ENCODE measurements at regions not wholly inside any gene's neighbourhood (a gene's known extent, or its start where the extent isn't known, plus 50 kb on each side); places are given as distances from the start of the nearest gene placed in this dataset.

GRCh38 chr16:65661558-65661957, 539.7 kb upstream of the CDH11 start:
- no peak for DNase-seq

DNA sequence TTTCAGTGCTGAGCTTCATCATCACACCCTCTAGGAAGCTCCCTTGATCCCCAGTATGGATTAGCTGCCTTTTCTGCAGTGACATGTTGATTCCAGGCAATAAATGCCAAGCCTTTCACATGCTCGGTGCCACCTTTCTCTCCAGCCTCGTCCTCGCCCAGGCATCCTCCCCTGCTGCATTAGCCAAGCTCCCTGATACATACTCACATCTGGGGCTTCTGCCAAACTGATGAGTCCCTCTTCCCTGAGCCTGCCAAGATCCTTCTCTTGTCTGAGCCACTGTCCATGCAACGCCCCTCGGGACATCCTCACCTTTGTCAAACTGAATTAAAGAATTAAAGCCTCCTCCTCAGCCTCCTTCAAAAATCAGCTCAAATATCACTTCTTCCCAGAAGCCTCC, 538.5 kb upstream of the CDH11 start:
- DNase-seq = no peak

GRCh38 chr16:65659758-65660157, 537.9 kb upstream of the CDH11 start:
- DNase-seq = no peak

DNA sequence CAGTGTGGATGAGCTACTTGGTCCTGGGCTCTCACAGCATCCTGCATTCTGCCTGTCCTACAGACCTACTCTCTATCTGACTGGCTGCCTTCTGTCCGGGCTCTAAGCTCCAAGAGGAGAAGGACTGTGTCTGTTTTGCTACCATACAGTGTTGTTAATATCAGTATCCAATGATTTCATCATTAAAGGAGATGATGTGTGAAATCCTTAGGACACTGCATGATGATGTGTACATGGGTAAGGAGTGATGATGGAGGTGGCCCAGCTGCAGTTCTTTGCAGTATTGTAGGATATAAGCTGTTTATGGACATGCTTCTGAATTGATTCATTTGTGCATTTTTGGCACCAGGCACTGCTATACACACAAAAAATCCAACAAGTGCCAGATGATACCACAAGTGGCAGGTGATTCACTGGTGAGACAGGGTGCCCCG, 536.9 kb upstream of the CDH11 start:
- no peak for DNase-seq

- peak in 1 of 56 donors; percentile 6 for DNase-seq
Observed at GRCh38 chr16:65658349-65658748, 536.5 kb upstream of the CDH11 start.

DNA sequence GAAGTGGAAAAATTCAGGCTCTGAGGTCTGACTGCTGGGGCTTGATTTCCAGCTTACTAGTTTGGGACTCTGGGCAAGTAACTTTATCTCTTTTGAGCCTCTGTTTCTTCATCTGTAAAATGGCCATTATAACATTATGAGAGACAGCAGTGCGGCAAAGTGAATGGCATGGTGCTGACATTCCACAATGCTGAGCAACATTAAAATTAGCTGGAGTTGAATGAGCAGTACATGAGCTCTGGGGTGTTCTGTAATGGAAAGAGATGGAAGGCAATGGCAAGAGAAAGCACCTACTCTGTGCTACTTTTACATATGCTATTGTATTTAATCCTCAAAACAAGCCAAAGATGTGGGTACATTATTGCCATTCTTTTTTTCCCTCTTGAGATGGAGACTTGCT, 535.7 kb upstream of the CDH11 start:
- DNase-seq = no peak

DNA sequence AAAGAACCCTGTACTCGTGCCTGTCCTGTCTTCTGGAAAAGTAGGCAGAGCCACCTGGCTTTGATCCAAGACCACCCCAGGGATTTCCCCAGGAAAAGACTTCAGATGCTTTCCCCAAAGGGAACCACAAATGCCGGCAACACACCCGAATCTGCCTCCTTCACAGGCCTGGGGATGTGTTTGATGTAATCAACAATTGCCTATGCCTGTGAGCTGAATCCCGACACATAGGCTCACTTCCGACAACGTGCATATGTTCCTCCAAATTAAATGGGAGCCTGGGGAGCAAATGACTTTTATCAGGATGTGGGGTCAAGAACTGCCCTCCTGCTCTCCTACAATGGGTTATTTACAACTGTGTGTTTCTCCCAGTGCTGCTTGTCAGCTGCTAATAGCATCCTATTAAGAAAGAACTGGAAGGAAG, 535.2 kb upstream of the CDH11 start:
- DNase-seq = no peak

GRCh38 chr16:65655802-65656201, 533.9 kb upstream of the CDH11 start:
- no peak for DNase-seq

GRCh38 chr16:65648101-65648500, 526.2 kb upstream of the CDH11 start:
- DNase-seq = no peak

DNA sequence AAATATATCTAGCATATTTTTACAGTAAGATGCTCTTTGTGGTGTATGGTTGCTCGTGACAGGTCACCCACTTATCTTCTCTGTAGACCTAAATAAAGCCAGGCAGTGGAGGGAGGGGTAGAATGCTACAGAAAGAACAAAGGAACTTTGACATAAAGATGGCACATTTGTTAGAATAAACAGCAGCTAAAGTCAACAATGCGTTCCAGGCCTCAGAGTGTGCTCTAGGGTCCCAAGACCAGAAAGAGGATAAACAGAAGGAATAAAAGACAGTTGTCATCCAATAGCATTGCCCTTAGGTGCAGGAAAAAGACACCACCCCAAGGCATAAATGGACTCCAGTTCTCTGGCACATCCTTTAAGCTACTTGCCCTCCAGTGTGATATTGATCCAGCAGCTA, 523.0 kb upstream of the CDH11 start:
- DNase-seq = no peak

DNA sequence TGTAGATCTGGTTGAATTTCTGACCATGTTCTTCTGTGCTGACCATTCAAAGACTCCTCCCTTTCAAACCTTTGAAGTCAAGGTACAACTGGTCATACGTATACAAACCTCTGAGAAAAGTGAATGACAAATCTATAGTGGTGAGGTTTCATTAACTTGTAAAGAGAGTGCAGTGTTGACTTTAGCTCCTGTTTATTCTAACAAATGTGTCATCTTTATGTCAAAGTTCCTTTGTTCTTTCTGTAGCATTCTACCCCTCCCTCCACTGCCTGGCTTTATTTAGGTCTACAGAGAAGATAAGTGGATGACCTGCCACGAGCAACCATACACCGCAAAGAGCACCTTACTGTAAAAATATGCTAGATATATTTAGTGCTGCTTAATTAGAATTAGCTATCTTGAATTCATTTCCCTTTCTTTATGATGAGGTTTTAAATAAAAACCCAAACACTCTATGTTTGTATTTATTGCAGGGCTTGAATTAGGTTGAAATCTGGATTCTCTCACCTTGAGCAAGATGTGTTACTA, 520.0 kb upstream of the CDH11 start:
- DNase-seq = no peak

DNA sequence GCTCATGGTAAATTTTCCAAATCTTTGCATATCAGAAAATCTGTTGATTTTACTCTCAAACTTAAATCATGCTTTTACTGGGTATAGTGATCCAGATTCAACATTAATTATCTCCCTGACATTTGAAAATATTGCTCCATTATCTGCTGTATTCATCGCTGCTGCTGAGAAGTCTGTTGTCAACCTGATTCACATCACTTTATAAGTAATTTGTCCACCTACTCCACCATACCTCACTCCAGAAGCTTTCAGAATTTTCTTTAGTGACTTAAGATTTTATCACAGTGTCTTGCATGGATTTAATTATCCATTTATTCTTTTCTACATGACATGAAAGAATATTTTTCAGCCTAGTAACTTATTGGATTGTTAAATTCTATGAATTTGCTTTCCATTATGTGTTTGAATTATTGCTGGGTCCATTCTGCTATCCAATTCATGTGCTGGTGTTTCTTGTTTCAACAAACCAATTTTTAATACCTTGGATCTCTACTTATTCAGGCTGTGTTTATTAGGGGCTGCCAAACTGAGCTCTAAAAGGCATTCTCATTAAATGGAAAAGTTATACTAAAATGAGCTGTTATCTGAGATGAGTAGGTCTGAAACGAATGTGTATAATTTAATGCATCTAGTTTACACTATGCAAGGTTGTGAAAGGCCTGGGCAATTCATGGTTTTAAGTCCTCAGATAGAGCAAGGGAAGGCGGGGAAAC, 519.3 kb upstream of the CDH11 start:
- no peak for DNase-seq

DNA sequence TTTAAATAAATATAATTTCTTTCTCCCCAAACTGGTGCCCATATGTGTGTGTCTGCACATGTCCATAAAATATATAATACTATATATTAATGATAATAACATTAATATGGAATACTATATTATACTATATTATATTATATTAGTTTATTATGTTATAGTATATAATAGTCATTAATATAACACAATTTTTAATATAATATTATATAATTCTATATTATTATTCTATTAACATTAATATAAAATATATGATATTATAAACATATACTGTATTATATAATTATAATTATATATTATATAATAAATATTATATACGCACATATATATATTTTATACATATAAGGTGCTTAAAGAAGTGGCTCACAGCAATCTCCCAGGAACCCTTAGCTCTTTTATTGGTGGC, 513.0 kb upstream of the CDH11 start:
- no peak for DNase-seq

- no peak for DNase-seq
Observed at GRCh38 chr16:65634291-65634690, 512.4 kb upstream of the CDH11 start.

DNA sequence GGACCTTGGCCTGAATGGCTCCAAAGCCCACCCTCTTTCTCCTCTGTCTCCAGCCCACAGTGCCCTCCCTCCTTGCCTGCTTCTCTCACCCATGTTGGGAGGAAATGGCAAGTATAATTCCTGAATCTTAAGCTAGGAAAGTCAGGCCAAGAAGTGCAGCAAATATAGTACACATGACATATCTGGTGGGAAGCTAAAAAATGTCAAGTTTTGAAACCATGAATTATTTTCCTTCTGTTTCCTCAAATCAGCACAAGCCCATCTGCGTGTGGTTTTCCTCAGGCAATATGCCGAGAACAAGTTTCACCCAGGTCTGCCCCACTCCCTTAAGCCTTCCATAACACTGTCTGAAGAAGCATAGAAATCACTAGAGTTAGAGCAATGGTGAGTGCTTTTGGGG, 502.8 kb upstream of the CDH11 start:
- DNase-seq = no peak

DNA sequence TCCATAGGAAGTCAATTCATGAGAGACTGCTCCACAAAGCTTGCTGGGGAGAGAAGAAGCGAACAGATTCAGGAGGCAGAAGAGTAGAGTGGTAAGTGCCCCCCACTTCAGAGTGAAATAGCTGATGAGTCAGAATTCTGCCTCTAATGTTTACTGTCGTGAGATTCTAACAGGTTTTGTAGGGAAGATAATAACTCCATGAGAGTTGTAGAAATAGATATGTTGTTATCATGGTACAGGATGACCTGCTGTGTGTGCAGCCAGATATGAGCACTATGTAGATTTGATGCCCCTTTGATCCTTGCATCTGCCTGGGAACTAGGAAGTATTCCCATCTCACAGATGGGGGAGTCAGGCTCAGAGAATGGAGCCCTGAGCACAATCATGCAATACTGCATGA, 502.4 kb upstream of the CDH11 start:
- no peak for DNase-seq

DNA sequence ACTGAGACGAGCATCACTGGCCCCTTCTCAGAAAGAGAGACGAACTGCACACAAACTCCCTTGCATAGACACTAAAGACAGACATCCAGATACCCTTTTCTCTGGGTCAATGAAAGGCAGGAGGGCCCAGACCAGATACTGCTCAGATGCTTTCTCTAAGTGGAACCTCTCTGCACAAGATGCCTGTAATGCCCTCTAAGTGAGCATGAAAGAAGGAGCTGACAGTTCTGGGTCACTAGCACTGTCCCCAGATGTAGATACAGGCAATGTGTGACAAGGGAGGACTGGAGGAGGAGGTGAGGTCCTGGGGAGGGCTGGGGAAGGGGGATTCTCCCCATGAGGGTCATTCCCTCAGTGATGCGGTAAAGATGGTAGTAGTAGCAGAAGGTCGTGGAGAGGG, 501.0 kb upstream of the CDH11 start:
- DNase-seq = no peak

DNA sequence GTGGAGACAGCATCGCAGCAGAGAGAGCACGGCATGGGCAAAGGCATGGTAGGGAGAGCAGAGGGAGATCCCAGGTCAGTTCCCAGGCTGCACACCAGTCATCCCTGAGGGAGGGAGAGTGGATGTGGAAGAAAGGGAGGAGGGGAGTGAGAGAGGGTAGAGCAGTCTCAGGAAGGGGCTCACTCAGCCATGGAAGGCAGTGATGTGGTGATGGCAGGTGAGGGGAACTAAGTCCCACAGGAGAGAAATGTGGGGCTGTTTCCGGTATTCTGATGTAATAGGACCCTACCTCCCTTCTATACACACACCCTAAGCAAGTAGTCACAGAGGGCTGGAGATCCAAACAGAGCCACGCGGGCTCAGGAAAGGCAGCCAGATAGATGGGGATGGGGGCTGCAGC, 500.3 kb upstream of the CDH11 start:
- DNase-seq = no peak

GRCh38 chr16:65621640-65622039, 499.8 kb upstream of the CDH11 start:
- DNase-seq = peak in 1 of 56 donors; percentile 8

DNA sequence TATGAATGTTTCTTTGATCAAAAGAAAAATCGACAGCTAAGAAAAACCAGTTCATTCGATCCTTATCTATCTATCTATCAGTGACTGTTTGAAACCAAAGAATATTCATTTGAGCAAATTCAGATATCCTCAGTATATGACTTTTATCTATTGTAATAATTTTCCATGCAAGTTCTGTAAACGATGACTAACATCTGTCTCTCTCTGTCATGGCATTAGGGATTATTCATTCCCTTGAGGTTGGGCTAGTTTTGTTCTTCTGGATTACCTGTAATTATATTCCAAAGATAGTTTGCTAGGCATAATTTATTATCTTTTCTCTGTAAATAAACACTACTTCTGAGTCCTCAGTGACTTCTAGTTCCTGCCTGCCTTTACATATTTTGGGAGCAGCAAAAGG, 497.7 kb upstream of the CDH11 start:
- no peak for DNase-seq

GRCh38 chr16:65618931-65619330, 497.1 kb upstream of the CDH11 start:
- no peak for DNase-seq

DNA sequence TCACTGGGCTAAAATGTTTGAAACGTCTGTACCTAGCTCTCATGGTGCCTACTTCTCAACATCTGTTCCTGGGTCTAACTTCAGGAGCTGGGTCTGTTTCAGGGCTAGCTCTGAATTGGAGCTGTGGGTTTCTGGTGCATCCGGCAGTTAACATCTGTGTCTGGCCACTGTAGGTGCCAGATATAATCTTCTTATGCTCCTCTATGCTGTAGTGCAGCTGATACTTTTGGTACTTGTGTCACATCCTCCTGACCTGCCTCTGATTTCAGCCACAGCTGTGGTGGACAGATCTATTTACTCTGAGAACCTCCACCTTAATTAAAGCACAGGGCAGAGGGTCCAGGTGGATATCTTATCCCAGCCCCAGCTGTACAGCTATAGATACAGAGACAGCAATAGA, 496.5 kb upstream of the CDH11 start:
- DNase-seq = no peak

DNA sequence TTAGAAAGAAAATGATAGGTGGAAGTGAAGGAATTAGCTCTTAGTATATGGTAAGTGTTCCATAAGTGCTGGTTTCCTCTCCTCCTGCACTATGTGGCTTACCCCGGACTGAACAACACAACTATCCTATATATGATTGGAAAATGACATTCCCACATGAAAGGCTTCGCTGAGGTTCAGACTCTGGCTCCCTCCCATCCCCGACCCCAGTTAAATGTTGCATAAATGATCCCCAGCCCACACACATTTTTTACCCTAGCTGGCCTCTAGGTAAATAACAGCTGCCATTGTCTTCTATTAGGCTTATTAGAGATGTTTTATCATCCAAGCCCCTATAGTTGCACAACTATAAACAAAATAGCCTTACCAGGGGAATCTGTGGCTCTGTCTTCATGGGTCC, 495.6 kb upstream of the CDH11 start:
- no peak for DNase-seq

DNA sequence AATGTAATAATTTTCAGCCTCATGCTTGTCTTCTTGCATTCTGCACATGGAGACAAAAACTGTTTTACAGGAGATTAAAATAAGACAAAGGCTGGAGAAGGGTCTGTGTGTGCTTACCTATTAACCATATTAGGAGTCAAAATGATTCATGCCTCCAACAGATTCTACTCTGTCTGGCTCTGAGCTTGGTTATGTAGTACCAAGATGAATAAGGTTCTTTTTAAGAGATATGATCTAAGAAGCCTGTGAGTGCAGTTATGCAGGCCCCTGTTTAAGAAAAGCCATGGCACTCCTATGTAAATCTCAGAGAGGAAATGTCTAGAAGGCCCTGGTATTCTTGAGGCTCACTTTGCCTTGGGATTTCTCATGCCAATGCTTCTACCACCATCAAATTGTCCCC, 486.6 kb upstream of the CDH11 start:
- no peak for DNase-seq
